ENCODE measurements at regions not wholly inside any gene's neighbourhood (a gene's known extent, or its start where the extent isn't known, plus 50 kb on each side); places are given as distances from the start of the nearest gene placed in this dataset.

GRCh38 chr11:112425121-112425520, 164.5 kb upstream of the PLET1 start:
- Histone ChIP-seq H3K27me3 (no peaks in the 10 kb centered on the region), H3K27ac (no peak overlapping the region), H3K4me3 (no peak overlapping the region), H3K9me3 (peaks cover 0 to 15% (median 0%) of the 10 kb centered on the region in 12 donors), H3K4me1 (no peaks in the 10 kb centered on the region), H3K36me3 (no peaks in the 10 kb centered on the region)
- WGBS, 4 donors: 75 to 87% (median 78%) methylated on average over 5 of the region's 5 CpGs
- TF ChIP-seq POLR2A (IDR thresholded peaks at IDR 0.05): no peak
- DNase-seq: no peak
- no peak for ATAC-seq
- intact Hi-C loops (cut with DNase I): no loop called here

DNA sequence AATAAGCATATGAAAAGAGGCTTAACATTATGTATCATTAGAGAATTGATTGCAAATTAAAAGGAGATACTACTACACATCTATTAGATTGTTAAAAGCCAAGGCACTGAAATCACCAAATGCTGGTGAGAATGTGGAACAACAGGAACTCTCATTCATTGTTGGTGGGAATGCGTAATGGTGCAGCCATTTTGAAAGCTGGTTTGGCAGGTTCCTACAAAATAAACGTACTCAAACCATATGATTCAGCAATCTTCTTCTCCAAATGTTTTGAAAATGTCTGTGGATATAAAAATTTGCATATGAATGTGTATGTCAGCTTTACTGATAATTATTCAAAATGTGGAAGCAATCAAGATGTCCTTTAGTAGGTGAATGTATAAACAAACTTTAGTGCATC, 176.4 kb upstream of the PLET1 start:
- no peak overlapping the region for H3K27ac ChIP-seq
- no peak for TF ChIP-seq POLR2A (IDR thresholded peaks at IDR 0.05)
- TF ChIP-seq, protein P1, sequence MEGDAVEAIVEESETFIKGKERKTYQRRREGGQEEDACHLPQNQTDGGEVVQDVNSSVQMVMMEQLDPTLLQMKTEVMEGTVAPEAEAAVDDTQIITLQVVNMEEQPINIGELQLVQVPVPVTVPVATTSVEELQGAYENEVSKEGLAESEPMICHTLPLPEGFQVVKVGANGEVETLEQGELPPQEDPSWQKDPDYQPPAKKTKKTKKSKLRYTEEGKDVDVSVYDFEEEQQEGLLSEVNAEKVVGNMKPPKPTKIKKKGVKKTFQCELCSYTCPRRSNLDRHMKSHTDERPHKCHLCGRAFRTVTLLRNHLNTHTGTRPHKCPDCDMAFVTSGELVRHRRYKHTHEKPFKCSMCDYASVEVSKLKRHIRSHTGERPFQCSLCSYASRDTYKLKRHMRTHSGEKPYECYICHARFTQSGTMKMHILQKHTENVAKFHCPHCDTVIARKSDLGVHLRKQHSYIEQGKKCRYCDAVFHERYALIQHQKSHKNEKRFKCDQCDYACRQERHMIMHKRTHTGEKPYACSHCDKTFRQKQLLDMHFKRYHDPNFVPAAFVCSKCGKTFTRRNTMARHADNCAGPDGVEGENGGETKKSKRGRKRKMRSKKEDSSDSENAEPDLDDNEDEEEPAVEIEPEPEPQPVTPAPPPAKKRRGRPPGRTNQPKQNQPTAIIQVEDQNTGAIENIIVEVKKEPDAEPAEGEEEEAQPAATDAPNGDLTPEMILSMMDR (IDR thresholded peaks at IDR 0.05): no peak
- no peak for DNase-seq
- no peak for ATAC-seq
- no peaks in the 10 kb centered on the region for H3K4me1 ChIP-seq
- H3K27me3 ChIP-seq: no peaks in the 10 kb centered on the region
- H3K9me3 ChIP-seq: peaks cover 0 to 31% (median 16%) of the 10 kb centered on the region in 12 donors
- H3K36me3 ChIP-seq: no peaks in the 10 kb centered on the region
- H3K4me3 ChIP-seq: no peak overlapping the region
- intact Hi-C loops (cut with DNase I): no loop called here
- 68 to 83% (median 74%) methylated on average over 2 of the region's 2 CpGs for WGBS, 4 donors

DNA sequence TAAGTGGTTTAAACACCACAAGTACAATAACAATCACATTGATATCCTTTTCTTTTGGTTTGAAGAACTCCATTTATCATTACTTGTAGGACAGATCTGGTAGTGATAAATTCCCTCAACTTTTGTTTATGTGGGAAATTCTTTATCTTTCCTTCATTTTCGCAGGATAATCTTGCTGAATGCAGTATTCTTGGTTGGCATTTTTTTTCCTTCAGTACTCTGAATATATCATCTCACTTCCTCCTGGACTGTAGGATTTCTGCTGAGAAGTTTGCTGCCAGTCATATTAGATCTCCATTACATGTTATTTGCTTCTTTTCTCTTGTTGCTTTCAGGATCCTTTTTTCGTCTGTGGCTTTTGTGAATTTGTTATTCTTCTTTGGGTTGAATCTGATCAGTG, 179.0 kb upstream of the PLET1 start:
- intact Hi-C loops (cut with DNase I): no loop called here
- H3K9me3 ChIP-seq: peaks cover 0 to 41% (median 22%) of the 10 kb centered on the region in 12 donors
- H3K4me3 ChIP-seq: no peak overlapping the region
- no peaks in the 10 kb centered on the region for H3K27me3 ChIP-seq
- H3K27ac ChIP-seq: no peak overlapping the region
- H3K36me3 ChIP-seq: no peaks in the 10 kb centered on the region
- no peak for TF ChIP-seq POLR2A (IDR thresholded peaks at IDR 0.05)
- TF ChIP-seq, protein P1 (IDR thresholded peaks at IDR 0.05): no peak
- 76 to 82% (median 77%) methylated on average over 2 of the region's 2 CpGs for WGBS, 4 donors
- DNase-seq (no peak), ATAC-seq (no peak)
- no peaks in the 10 kb centered on the region for H3K4me1 ChIP-seq

DNA sequence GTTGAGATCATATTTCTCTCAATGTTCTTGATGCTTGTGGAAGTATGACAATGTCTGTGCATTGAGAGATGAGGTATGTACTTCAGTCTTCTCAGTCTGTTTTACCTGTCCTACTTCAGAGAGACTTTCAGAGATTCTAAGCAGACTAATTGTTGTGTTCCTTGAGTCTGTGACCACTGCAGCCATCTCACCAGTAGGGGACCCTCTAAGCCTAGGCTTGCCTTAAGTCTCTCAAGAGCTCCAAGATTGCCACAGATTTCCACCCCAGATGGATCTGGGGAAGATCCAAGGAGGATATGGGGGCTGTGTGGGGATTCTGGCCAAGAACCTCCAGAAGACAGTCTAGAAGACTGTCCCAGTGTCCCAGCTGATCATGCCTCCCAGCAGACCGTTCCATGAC, 179.9 kb upstream of the PLET1 start:
- 43 to 63% (median 53%) methylated on average over 1 of the region's 1 CpG; no CpG with 5 or more reads in 1 of the 4 donors for WGBS, 4 donors
- peaks cover 0 to 49% (median 25%) of the 10 kb centered on the region in 12 donors for H3K9me3 ChIP-seq
- no peak overlapping the region for H3K4me3 ChIP-seq
- no peaks in the 10 kb centered on the region for H3K27me3 ChIP-seq
- no peak overlapping the region for H3K27ac ChIP-seq
- no peaks in the 10 kb centered on the region for H3K36me3 ChIP-seq
- no peak for ATAC-seq
- TF ChIP-seq, protein P1 (IDR thresholded peaks at IDR 0.05): no peak
- TF ChIP-seq POLR2A (IDR thresholded peaks at IDR 0.05): no peak
- intact Hi-C loops (cut with DNase I): no loop called here
- DNase-seq: no peak
- no peaks in the 10 kb centered on the region for H3K4me1 ChIP-seq

GRCh38 chr11:112448168-112448567, 187.5 kb upstream of the PLET1 start:
- no peak overlapping the region for H3K27ac ChIP-seq
- H3K9me3 ChIP-seq: peaks cover 0 to 23% (median 9%) of the 10 kb centered on the region in 12 donors
- H3K4me3 ChIP-seq: no peak overlapping the region
- no peaks in the 10 kb centered on the region for H3K4me1 ChIP-seq
- intact Hi-C loops (cut with DNase I): no loop called here
- H3K36me3 ChIP-seq: no peaks in the 10 kb centered on the region
- H3K27me3 ChIP-seq: no peaks in the 10 kb centered on the region
- DNase-seq (no peak), ATAC-seq (no peak)
- WGBS, 4 donors: 89 to 93% (median 92%) methylated on average over 4 of the region's 4 CpGs
- TF ChIP-seq, protein P1 (IDR thresholded peaks at IDR 0.05): no peak
- no peak for TF ChIP-seq POLR2A (IDR thresholded peaks at IDR 0.05)
